NCI-H2227 treated with DMSO at 0.1 percent for 48 hours (cell line): ENCODE measurements at regions not wholly inside any gene's neighbourhood (a gene's known extent, or its start where the extent isn't known, plus 50 kb on each side); places are given as distances from the start of the nearest gene placed in this dataset.
"Not testable (repeated sequence)": the region's sequence is repeated elsewhere in the genome, so short reads cannot be mapped to it uniquely, and the experiment has no call there.

Source experiments
- DNase-seq: peaks from one replicate; lab custom pipeline; 2025; lab: John Stamatoyannopoulos, UW

DNA sequence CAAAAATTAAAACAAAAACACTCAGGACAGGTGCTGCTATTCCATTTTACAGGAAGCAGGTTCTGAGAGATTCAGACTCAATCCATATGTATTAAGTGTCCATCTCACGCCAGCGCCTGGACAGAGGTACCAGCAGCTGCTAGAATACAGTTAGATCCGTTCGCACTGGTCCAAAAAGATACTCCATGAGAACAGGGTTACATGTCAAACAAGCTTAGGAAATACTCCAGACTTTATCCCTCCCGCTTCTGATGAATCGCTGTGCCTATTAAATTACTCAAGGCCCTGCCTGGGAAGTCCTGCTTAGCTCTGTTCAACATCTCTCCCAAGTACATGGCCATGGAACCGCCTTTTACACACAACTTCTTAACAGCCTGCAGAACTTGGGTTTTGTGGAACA, 50.2 kb upstream of the SLC35C1 start:
- no peak for DNase-seq

DNA sequence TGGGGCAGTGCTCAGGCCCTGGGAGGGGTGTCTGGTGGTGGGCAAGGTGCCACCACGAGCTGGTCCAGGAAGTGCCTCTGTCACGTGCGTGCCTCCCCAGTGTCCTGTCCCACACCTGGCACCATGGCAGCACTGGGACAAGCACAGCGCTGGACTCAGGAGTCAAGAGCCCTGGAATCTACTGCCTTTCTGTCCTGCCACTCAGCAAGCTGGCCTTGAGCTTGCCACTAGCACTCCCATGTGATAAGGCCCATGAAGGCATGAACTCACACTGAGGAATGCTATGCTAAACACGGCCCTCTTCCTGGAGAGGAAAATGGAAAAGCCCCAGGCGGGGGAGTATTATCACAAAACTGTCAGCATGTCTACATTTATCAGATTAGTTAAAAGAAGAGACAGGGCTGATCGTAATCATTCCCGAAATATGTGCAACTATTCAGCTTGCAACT, 50.7 kb upstream of the SLC35C1 start:
- DNase-seq = no peak

DNA sequence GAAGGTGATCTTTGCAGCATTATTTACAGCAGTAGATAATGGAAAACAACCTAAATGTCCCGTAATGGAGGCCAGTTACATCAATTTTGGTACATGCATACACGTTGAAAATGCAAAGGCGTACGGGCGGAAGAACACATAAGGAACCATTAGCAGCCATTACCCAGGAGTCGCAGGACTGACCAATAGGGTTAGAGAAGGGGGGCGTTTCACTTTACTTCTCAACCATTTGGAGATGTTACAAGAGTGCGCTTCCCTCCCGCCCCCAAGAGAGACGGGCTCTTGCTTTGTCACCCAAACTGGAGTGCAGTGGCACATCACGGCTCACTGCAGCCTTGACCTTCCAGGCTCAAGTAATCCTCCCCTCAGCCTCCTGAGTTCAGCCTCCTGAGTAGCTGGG, 52.8 kb upstream of the SLC35C1 start:
- peak; percentile 46 for DNase-seq

DNA sequence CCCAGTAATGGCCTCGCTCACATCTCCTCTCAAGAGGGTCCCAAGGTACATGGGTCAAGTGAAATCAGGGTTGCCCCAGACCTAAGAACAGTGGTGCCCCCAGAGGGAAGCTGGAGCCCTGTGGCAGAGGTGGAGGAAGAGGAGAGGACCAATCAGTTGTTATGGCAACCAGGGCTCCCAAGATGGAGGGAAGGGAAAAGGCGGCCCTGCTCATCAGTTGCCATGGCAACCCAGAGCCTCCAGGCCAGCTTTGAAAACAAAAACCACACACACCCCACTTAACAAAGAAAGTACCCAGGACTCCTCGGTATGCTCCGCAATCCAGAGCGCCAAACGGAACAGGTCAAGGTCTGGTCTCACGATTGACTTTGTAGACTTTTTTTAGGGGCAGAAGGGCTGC, 53.5 kb upstream of the SLC35C1 start:
- peak; percentile 76 for DNase-seq

DNA sequence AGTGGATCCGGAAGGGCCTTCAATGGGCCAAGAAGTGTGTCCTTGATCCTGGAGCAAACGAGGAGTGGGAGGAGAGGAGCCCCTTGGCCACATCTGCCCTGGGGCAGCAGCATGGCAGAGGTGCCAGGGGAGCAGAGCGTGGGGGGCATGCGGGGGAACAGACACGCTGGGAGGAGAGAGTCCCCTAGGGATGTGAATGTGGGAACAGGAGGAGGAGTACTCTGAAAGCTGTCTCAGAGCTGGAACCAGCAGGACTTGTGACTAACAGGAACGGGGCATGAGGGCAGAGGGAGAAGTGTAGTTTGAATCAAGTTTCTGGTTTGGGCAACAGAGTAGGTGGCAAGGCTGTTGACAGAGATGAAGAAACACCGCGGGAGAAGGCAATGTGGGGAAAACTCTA, 54.5 kb upstream of the SLC35C1 start:
- no peak for DNase-seq

DNA sequence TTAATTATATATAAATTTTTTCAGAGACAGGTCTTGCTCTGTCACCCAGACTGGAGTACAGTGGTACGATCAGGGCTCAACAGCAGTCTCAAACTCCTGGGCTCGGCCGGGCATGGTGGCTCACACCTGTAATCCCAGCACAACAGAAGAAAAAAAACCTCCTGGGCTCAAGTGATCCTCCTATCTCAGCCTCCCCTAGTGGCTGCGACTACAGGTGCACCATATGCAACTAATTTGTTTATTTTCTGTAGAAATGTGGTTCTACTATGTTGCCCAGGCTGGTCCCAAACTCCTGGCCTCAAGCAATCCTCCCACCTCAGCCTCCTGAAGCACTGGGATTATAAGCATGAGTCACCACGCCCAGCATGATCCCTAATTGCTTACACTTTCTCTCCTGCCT, 56.1 kb upstream of the SLC35C1 start:
- no peak for DNase-seq

DNA sequence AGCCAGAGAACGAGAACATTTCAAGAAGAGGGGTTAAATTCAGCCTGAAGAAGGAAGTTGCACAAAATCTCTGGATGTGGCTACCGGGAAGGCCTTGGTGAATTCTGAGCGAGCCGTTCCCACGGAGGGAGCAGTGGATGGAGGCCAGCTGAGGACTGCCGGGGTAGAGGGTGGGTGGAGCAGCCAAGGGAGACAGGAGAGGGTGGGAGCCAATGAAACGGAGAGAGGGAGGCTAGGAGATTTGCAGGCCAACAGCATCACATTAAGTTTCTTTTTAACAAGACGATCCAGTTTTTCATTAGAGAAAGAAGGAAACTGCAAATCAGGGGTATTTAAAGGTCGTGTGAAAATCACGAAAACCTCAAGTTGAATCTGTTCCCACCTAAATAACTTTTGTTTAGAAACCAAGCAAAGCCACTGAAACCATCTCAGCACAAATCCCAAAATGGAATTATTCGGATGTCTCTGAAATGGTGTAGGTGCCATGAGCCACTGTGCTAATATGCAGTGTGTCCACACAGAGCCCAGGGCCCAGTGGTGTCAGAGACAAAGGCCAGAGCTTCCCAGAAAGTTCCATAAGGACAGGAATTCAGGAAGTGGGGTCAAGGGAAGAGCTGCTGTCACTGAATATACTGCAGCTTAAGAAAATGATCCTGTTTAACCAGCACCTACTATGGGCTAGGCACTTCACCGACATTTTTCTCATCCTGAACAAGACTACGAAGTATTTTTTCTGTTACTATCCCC, 59.7 kb upstream of the SLC35C1 start:
- DNase-seq = no peak

DNA sequence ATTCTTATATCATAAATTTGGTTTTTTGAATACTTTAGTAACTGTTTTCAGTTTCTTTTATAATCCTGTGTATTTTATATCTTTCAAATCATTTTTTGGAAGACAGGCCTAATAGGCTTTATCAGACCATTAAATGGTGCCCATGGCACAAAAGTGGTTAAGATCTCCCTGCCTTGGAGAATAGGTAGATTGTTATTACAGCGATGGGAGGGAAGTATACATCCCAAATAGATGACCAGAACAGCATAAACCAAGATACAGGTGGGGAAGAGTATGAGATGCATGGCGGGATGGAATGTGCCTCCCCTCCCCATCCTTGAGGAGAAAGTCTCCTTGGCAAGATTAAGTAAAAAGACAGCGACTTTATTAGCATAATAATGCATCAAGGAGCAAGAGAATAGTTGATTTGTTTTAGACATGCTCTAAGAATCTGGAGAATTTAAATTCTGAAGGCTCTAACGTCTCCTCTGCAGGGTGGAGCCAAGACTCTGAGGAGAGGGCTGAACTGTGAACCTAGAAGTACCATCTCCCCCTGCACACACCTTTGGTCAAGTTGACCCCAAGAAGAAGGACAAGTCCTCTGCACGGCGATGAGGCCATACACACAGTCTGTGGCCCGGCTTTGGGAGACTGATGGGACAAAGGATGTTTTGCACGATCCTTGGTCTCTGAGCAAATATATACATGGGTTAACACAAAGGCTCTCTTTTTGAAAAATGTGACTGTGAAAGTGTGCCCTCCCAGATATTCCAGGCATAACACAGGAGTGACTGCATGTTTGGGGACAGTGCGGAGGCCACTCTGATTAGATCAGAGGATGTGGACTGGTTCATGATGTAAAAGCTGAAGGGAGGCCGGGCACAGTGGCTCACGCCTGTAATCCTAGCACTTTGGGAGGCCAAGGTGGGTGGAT, 61.1 kb upstream of the SLC35C1 start:
- no peak for DNase-seq

DNA sequence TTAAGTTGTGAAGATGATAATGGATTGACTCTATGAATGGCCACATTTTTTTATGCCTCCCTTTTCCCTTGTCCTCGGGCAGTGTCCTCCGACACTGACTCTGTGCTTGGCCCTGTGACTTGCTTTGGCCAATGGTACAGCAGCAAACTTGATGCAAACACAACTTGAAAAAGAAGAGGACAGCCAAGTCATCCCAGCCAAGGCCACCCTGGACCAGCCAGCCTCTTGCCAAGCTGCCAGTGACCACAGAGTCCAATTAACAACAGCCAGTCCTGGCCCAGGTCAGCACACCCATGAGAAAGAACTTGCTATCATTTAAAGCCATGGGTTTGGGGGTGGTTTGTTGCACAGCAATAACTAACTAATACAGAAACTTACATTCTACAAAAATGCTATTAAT, 63.4 kb upstream of the SLC35C1 start:
- no peak for DNase-seq

DNA sequence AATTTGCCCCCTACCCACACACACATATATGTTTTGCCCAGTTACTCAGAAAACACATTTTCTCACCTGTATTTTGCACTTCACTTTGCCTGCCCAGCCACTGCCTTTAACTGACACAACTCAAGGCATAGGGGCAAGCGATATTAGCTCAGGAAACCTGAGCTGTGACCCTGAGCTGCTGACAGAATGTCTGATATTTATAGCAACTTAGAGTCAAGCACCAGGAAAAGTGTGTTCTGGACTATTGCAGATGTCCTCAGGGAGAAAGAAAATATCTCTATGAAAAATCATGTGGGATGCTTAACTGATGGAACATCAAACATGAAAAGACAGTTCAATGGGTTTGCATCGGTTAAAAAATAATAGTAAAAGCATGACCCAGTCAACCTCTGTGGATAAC, 63.9 kb upstream of the SLC35C1 start:
- DNase-seq = no peak

DNA sequence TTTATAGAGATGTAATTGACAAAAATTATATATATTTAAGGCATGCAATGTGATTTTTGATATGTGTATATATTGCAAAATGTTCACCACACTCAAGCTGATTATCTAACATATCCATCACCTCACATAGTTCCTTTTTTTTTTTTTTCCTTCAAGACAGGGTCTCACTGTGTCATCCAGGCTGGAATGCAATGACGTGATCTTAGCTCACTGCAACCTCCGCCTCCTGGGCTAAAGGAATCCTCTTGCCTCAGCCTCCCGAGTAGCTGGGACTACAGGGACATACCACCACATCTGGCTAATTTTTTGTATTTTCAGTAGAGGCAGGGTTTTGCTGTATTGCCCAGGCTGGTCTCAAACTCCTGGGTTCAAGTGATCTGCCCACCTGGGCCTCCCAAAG, 65.1 kb upstream of the SLC35C1 start:
- no peak for DNase-seq

DNA sequence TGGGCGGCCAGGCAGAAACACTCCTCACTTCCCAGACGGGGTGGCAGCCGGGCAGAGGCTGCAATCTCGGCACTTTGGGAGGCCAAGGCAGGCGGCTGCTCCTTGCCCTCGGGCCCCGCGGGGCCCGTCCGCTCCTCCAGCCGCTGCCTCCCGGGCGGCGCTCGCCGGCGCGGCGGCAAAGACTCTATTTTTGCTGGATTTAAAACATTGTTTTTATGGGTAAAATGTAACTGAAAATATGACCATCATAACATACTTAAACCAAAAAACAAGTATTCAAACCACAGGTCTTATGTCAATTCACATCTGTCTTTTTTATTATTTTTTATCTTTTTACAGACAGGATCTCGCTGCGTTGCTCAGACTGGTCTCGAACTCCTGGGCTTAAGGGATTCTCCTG, 65.9 kb upstream of the SLC35C1 start:
- DNase-seq = not testable (repeated sequence)

DNA sequence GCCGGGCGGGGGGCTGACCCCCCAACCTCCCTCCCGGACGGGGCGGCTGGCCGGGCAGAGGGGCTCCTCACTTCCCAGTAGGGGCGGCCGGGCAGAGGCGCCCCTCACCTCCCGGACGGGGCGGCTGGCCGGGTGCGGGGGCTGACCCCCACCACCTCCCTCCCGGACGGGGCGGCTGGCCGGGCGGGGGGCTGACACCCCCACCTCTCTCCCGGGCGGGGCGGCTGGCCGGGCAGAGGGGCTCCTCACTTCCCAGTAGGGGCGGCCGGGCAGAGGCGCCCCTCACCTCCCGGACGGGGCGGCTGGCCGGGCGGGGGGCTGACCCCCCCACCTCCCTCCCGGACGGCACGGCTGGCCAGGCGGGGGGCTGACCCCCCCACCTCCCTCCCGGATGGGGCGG, 66.8 kb upstream of the SLC35C1 start:
- DNase-seq = not testable (repeated sequence)

DNA sequence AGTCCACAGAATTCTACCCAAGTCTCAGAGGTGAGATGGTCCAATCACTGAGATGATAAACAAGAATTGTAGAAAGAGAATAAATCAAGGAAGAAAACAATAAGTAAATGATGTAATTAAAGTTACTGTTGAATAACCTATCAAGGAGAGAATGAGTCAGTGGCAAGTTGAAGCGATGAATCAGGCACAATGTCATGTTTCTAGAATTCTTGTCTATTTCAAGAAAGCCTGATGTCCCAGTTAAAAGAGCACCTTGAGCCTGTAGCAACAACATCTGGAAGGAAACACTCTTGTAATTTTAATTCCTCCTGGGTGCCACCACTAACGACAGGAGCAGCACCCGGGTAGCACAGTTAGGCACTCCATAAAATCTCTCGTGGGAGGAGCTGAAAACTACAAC, 67.9 kb upstream of the SLC35C1 start:
- DNase-seq = no peak

DNA sequence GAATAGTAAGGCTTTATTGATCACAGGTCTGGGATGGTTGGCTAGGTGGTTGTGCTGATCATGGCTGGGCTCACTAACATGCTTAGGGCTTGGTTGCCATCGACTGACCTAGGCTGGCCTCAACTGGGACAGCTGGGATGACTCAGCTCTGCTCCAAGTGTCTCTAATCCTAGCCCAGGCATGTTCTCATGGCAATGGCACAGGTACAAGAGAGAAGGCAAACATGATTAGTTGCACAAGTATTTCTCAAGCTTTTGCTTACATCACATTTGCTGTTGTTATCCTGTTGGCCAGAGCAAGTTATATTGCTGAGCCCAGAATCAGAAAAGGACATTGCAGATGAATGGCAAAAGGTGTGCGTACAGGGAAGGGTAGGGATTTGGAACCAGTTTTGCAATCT, 68.5 kb upstream of the SLC35C1 start:
- no peak for DNase-seq

DNA sequence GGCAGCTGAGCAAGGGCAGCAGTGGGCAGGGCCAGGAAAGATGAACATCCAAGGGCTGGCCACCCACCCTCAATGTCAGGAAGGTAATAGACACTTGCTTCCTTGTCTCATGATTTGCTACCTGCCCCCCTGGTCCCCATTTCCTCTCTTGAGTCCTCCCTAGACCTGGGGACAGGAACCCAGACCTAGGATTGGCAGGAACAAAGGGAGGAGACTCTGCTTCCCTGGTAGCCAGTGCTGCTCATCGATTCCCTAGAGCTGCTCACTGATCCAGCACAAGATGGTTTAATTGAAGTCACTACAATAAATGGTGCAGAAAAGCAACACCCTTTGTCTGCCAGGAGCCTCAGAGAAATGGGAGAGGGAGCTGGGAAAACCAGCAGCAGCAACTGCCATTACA, 67.8 kb upstream of the CHST1 start:
- DNase-seq = no peak

DNA sequence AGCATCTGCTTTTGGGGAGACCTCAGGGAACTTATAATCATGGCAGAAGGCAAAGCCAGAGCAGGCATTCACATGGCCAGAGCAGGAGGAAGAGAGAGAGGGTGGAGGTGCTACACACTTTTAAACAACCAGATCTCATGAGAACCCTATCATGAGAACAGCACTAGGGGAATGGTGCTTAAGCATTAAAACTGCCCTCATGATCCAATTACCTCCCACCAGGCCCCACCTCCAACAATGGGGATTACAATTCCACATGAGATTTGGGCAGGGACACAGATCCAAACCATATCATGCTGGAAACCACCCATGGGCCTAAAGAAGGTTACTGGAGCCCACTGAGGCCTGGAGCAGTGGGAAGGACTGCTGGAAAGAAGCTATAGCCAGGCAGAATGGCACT, 66.9 kb upstream of the CHST1 start:
- DNase-seq = no peak

DNA sequence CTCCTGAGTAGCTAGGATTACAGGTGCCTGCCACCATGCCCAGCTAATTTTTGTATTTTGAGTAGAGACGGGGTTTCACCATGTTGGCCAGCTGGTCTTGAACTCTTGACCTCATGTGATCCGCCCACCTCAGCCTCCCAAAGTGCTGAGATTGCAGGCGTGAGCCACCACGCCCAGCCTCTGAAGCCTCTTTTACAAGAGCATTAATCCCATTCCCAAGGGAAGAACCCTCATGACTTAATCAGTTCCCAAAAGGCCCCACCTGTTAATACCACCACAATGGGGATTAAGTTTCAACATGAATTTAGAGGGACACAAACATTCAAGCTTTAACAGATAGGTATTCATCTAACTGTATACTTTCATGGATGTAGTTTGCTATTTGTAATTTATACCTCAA, 65.7 kb upstream of the CHST1 start:
- DNase-seq = not testable (repeated sequence)

DNA sequence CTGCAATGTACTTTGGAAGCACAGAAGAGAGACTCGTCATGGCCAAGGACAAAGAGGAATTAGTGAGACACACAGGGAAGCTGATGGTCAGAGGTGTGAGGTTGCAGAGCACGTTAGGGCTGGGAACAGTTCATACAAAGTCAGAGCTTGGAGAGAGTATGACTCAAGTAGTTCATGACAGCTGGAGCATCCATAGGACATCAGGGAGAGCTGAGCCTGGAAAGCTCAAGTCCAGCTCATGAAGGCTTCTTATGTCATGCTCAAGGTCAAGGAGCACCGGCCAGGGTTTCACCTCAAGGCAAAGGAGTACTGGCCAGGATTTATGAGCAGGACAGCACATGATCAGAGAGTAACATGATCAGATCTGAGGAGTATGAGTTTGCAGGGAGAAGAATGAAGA, 64.6 kb upstream of the CHST1 start:
- DNase-seq = no peak

DNA sequence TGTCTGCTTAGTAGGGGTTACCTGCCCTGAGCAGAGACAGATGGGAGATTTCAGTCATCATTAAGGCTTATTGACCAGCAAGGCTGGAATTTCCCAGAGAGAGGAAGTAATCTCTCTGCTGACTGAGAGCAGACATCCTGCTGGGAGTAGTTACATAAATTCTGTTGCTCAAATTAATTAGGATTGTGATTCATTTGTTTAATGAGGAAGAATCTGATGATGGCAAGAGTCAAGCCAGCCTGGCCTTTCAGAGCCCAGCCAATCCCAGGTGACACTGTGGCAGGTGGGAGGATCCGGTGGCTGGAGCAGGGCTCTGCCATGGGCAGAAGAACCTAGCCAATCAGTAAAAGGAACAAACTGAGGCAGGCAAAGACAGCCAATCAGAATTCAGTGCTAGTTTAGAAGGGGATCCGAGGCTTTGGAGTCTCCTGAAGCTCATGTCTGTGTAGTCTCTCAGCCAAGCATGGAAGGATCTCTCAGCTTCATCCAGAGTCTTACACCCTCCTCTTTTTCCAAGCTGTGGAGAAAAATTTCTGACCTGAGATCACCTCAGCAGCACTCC, 61.2 kb upstream of the CHST1 start:
- DNase-seq = no peak

DNA sequence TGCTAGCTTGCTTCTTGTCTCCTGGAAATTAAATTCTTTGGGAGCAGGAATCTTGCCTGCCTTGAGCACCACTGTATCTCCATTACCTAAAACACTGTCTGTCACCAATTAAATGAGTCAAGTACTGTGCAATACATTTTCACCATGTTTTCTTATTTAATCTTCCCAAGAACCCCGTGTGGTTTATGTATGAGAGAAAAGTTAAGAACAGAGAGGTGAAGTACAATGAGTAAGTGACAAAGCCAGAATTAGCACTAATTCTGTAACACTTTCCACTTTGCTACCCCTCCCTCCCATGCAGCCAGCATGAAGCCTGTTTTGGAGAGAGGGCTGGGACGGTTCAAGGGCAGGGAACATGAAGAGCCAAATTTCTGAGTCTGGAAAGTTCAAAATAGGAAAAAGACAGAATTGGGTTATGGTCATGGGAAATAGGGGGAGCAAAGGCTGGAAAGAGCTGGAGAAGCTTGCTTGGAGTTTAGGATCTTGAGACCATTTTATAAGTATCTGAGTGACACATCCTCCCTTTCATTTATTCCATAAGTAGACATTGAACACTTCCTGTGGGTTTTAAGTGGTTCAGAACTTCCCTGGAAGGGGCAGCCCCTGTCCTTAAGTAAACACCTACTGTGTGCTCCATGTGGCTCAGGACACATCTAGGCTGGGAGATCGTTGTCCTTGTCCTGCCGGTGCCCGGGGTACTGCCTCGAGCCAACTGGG, 60.5 kb upstream of the CHST1 start:
- DNase-seq = no peak

DNA sequence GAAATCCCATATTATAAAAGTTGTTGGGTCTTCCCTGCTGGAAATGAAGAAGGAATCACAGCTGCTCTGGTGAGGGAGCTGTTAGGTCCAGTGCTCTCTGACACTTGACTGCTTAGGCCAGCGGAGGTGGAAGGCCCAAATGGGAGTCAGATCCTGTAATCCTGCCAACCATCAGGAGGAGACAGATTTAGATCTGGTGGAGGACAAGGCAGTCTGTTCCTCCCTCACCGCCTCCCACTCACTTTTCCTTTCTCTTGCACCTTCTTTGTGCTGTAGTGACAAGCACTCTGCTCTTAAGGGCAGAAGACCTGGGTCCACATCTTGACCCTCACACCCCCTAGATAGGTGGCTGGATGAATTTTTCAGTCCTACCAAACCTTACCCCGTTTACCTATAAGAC, 59.7 kb upstream of the CHST1 start:
- no peak for DNase-seq
